Body of pancreas (tissue), 4 donors: ENCODE measurements at regions not wholly inside any gene's neighbourhood (a gene's known extent, or its start where the extent isn't known, plus 50 kb on each side); places are given as distances from the start of the nearest gene placed in this dataset.

ENCODE experiments used
- ATAC-seq: fragments of 150-250 bp; one replicate; pipeline ENCODE4 v1.9.1; 2016
- DNase-seq, 4 donors: peaks; one replicate each; pipeline ENCODE4 v3.0.0-alpha.2; 2019
- H3K27ac ChIP-seq, 4 donors: fragments of 200-600 bp; sonication (generic); 1 replicate in 3 of 4; 2 replicates in 1 of 4; pipeline versions ENCODE4 v1.5.1 to v1.6.1; 2016 to 2019; ENCODE audit warnings: mild to moderate bottlenecking in 1 of 4, mixed read lengths in 1 of 4, moderate library complexity in 1 of 4
- H3K27me3 ChIP-seq, 2 donors: fragments of 200-600 bp; sonication (generic); one replicate each; pipeline ENCODE4 v1.6.0; 2016; ENCODE audit warnings: mild to moderate bottlenecking in 1 of 2
- H3K36me3 ChIP-seq, 2 donors: fragments of 200-600 bp; sonication (generic); replicated peaks in 1 of 2; 2 replicates each; pipeline ENCODE4 v1.5.1; 2016; ENCODE audit warnings: low read depth in 2 of 2; ENCODE audit not compliant: insufficient read depth in 1 of 2
- H3K4me1 ChIP-seq: fragments of 200-600 bp; sonication (generic); one replicate; pipeline ENCODE4 v1.6.0; 2016
- H3K4me3 ChIP-seq, 2 donors: fragments of 200-600 bp; sonication (generic); 1 replicate in 1 of 2; 2 replicates in 1 of 2; pipeline ENCODE4 v1.5.1; 2016 to 2019
- H3K9me3 ChIP-seq, 3 donors: fragments of 200-600 bp; sonication (generic); 1 replicate in 2 of 3; 2 replicates in 1 of 3; pipeline ENCODE4 v1.5.1; 2016
- CTCF ChIP-seq, 7 experiments: fragments of 450-650 bp in 4 of 7; fragments of 200-600 bp in 3 of 7; sonication (generic) in 3 of 7; IDR thresholded peaks; one replicate each; pipeline ENCODE4 v1.5.1; 2016 to 2019; ENCODE audit warnings: antibody characterized with exemption in 7 of 7
- POLR2A ChIP-seq, 3 donors: fragments of 450-650 bp; IDR thresholded peaks; one replicate each; pipeline ENCODE4 v1.6.1; 2016; ENCODE audit warnings: antibody characterized with exemption in 3 of 3, mild to moderate bottlenecking in 2 of 3
- WGBS, 2 donors: methylation state at CpG; one replicate each; pipeline ENCODE4 v1.1.5; 2017; 5-methylcytosine and 5-hydroxymethylcytosine counted together
- intact Hi-C: fragments of 100-400 bp; cut with DNase I; formaldehyde crosslinking; loops from one replicate; pipeline ENCODE4 v1.15.1; 2023

DNA sequence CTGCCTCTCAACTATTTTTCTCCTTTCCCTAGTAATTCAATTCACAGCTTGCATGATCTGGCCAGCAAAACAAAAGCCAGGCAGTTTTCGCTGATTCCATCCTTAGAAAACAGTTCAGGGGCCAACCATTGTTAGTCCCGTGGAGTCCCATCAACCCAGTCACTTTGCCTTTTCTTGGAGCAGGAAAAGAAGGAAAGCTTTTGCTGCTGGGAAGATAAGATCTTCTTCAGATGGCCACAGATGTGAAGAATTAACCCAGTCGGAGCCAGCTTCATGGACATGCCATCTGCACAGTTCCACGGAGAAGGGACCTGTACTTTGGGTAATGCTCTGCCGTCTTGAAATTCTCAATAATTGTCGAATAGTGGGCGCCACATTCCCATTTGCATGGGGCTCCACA lies 76.9 kb upstream of the TSHZ2 start:
- WGBS, 2 donors = 66 to 83% methylated on average over 7 of the region's 7 CpGs
- no peak for TF ChIP-seq CTCF (IDR thresholded peaks at IDR 0.05)
- TF ChIP-seq POLR2A (IDR thresholded peaks at IDR 0.05) = no peak
- intact Hi-C loops = no loop called here
- H3K9me3 ChIP-seq = no peaks in the 10 kb centered on the region
- DNase-seq (no peak), ATAC-seq (no peak)
- H3K27me3 ChIP-seq = no peaks in the 10 kb centered on the region
- H3K4me1 ChIP-seq = no peaks in the 10 kb centered on the region
- H3K36me3 ChIP-seq = no peaks in the 10 kb centered on the region
- no peak overlapping the region for H3K4me3 ChIP-seq
- no peak overlapping the region for H3K27ac ChIP-seq

- ATAC-seq = no peak
- DNase-seq = no peak
- no peak for TF ChIP-seq CTCF (IDR thresholded peaks at IDR 0.05)
- no peak for TF ChIP-seq POLR2A (IDR thresholded peaks at IDR 0.05)
- intact Hi-C loops = no loop called here
- 72 to 79% methylated on average over 4 of the region's 4 CpGs for WGBS, 2 donors
- Histone ChIP-seq H3K27ac (no peak overlapping the region), H3K4me3 (no peak overlapping the region), H3K36me3 (no peaks in the 10 kb centered on the region), H3K4me1 (no peaks in the 10 kb centered on the region), H3K9me3 (no peaks in the 10 kb centered on the region), H3K27me3 (no peaks in the 10 kb centered on the region)
Measured at GRCh38 chr20:52893498-52893897, 78.7 kb upstream of the TSHZ2 start.

- 73 to 79% methylated on average over 2 of the region's 2 CpGs for WGBS, 2 donors
- no peaks in the 10 kb centered on the region for H3K36me3 ChIP-seq
- no peak overlapping the region for H3K4me3 ChIP-seq
- no peak for TF ChIP-seq CTCF (IDR thresholded peaks at IDR 0.05)
- no peak for TF ChIP-seq POLR2A (IDR thresholded peaks at IDR 0.05)
- no peak overlapping the region for H3K27ac ChIP-seq
- intact Hi-C loops = no loop called here
- H3K27me3 ChIP-seq = no peaks in the 10 kb centered on the region
- H3K9me3 ChIP-seq = no peaks in the 10 kb centered on the region
- no peak for DNase-seq
- H3K4me1 ChIP-seq = no peaks in the 10 kb centered on the region
- ATAC-seq = no peak
Measured at GRCh38 chr20:52892023-52892422, 80.1 kb upstream of the TSHZ2 start.

- ATAC-seq = no peak
- intact Hi-C loops = no loop called here
- no peak for DNase-seq
- Histone ChIP-seq H3K27me3 (no peaks in the 10 kb centered on the region), H3K9me3 (no peaks in the 10 kb centered on the region), H3K36me3 (no peaks in the 10 kb centered on the region), H3K4me1 (no peaks in the 10 kb centered on the region), H3K27ac (no peak overlapping the region), H3K4me3 (no peak overlapping the region)
- TF ChIP-seq CTCF (IDR thresholded peaks at IDR 0.05) (no peak), POLR2A (IDR thresholded peaks at IDR 0.05) (no peak)
- WGBS, 2 donors = 83 to 86% methylated on average over 3 of the region's 3 CpGs
Measured at GRCh38 chr20:52890130-52890529, 82.0 kb upstream of the TSHZ2 start.

DNA sequence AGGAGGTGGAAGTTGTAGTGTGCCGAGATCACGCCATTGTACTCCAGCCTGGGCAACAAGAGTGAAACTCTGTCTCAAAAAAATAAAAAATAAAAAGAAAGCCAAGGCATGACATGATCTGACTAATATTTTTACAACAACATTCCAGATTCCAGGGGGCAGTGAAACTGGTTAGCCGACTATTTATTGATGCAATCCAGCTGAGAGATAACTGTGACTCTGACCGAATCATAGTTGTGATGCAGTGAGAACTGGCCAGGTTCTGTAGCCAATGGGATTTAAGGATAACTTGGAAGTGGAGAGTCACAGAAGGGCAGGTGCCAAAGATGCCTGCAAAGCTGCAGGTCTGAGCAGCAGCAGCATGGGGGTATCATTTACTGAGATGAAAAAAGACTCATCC lies 82.9 kb upstream of the TSHZ2 start:
- ATAC-seq (peak; percentile 95), DNase-seq (peak; percentile 20 to 42 (median 30))
- WGBS, 2 donors = 39 to 48% methylated on average over 4 of the region's 4 CpGs
- Histone ChIP-seq H3K27me3 (no peaks in the 10 kb centered on the region), H3K4me3 (no peak overlapping the region), H3K27ac (peak overlapping the region in 1 of 4 donors; percentile 56), H3K9me3 (no peaks in the 10 kb centered on the region), H3K36me3 (no peaks in the 10 kb centered on the region), H3K4me1 (no peaks in the 10 kb centered on the region)
- intact Hi-C loops = no loop called here
- TF ChIP-seq CTCF (IDR thresholded peaks at IDR 0.05) (no peak), POLR2A (IDR thresholded peaks at IDR 0.05) (peak in 1 of 3 donors; percentile 19)
